Transverse colon (tissue), 3 donors: ENCODE measurements at regions not wholly inside any gene's neighbourhood (a gene's known extent, or its start where the extent isn't known, plus 50 kb on each side); places are given as distances from the start of the nearest gene placed in this dataset.

Source experiments
- POLR2A ChIP-seq: fragments of 450-650 bp; IDR thresholded peaks from one replicate; pipeline ENCODE4 v1.6.1; 2016; ENCODE audit warnings: antibody characterized with exemption, mild to moderate bottlenecking, moderate library complexity
- TF ChIP-seq, protein P1 (sequence below), 5 experiments: fragments of 200-600 bp in 3 of 5; fragments of 450-650 bp in 2 of 5; sonication (generic) in 3 of 5; IDR thresholded peaks; 1 replicate in 2 of 5; 2 replicates in 3 of 5; pipeline ENCODE4 v1.5.1; 2016 to 2017; ENCODE audit warnings: antibody characterized with exemption in 5 of 5, inconsistent platforms in 3 of 5, mild to moderate bottlenecking in 2 of 5, moderate library complexity in 1 of 5

DNA sequence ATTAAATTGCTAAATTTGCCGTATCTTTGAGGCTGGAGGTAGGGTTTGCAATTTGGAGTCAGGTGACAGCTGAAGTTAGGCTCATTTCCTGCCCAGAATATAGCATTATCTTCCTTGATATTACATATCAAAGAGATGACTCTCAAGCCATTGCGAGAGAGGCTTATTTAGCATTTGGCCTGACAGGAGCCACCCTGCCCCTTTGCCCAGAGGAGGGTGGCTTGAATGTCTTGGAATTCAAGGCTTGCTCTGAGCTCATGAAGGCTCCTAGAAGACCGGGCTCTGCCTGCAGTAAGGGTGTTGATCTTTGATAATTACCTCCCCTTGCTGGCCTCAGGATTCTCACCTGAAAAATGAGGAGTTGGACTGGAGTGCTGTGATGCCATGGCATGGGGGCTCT lies 251.4 kb upstream of the C2CD4B start:
- no peak for TF ChIP-seq POLR2A
- TF ChIP-seq, protein P1, sequence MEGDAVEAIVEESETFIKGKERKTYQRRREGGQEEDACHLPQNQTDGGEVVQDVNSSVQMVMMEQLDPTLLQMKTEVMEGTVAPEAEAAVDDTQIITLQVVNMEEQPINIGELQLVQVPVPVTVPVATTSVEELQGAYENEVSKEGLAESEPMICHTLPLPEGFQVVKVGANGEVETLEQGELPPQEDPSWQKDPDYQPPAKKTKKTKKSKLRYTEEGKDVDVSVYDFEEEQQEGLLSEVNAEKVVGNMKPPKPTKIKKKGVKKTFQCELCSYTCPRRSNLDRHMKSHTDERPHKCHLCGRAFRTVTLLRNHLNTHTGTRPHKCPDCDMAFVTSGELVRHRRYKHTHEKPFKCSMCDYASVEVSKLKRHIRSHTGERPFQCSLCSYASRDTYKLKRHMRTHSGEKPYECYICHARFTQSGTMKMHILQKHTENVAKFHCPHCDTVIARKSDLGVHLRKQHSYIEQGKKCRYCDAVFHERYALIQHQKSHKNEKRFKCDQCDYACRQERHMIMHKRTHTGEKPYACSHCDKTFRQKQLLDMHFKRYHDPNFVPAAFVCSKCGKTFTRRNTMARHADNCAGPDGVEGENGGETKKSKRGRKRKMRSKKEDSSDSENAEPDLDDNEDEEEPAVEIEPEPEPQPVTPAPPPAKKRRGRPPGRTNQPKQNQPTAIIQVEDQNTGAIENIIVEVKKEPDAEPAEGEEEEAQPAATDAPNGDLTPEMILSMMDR (IDR thresholded peaks at IDR 0.05): no peak
